Hepatic stellate cell (primary cell): ENCODE measurements at regions not wholly inside any gene's neighbourhood (a gene's known extent, or its start where the extent isn't known, plus 50 kb on each side); places are given as distances from the start of the nearest gene placed in this dataset.
"Not testable (repeated sequence)": the region's sequence is repeated elsewhere in the genome, so short reads cannot be mapped to it uniquely, and the experiment has no call there.

Experiments used
- DNase-seq: peaks from one replicate; pipeline ENCODE4 v3.0.0; 2011; ENCODE audit warnings: low spot score

DNA sequence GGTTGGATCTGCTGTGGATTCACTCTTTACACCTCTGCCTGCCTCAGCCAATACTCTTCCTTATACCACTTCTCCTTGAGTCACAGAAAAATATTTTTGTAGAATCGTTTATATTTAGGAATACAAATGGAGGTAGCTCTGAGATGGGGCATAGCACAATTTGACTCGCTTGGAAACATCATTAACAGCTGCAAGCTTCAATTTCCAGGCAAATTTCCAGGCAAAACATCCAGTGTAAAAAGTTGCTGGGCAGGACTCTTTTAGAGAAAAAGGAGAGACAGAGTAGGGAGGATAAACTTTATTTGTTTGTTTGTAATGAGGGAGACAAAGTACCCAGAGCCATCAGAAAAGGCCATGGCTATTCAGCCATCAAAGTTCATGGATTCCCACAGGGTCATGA is 74.4 kb upstream of the SOX11 start:
- DNase-seq, result no peak

DNA sequence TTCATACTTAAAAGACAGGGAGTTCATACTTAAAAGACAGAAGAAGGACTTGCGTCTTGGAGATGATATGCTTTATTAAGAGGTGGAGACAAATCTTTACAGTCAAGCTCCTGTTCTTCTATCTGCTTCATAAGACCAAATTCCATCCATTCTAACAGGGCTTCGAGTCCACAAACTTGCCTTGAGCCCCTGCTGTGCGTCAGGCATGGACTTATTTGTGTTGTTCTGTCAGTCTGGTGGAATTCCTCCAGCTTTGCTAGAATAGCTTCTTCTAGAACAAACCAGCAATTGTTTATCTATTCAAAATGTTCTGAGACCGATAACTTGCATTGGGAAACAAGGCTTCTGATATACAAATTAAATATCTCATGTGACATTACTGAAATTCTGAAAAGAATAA is 73.9 kb upstream of the SOX11 start:
- DNase-seq, result no peak

DNA sequence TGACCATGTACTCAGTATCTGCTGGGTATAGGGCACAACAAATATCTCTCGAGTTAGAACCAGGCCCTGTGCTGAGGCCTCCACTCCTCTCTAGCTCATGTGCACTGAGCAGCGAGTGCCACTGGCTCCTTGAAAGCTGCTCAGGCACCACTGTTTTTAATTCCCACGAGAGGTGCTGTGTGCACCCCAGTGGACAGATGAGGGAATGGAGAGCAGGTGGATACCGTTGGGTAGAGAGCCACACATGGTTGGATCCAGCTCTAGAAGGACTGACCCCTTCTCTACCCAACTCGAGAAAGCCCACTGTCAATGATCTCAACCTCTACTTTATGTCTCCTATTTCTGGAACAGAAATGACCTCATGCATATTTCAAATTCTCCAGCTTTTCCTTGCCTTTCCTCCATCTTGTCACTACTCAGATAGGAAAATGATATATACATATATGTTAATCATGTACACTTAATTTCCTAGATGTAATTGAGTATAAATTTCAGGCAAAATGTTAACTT is 66.6 kb upstream of the SOX11 start:
- not testable (repeated sequence) for DNase-seq

DNA sequence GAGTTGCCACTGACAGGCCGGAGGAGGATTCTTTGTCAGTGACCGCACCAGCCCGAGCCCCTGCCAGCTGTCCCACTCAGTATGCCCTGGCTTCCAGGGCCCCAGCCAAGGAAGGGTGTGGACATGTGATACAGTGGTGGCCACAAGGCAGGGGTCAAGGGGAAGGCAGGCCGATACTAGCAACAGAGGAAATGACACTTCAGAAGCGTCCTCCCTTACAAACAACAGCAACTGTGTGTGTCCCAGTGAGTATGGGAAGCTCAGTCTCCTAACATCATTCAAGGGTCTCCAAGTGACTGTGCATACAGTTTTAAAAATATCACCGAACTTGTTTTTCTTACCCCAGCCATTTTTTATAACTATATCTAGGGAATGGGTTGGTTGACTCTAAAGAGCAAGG is 63.7 kb upstream of the SOX11 start:
- not testable (repeated sequence) for DNase-seq

DNA sequence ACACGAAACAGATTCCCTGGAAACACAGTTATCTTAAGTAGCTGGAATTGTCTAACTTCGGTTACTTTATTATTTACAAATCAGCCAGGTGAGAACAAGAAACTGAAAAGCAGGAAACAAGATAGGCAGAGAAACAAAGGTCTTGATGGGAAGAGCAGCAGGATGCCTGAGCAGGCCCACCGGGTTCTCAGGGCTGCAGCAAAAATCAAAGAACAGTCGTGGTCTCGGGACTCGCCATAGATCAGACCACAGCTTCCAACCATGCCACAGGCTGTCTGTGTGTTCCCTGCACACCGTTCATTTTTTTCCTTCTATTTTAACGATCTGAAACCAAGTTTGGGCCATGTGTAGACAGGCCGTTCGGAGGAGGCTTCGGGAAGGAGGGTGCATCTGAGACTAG is 62.7 kb upstream of the SOX11 start:
- DNase-seq, result not testable (repeated sequence)

DNA sequence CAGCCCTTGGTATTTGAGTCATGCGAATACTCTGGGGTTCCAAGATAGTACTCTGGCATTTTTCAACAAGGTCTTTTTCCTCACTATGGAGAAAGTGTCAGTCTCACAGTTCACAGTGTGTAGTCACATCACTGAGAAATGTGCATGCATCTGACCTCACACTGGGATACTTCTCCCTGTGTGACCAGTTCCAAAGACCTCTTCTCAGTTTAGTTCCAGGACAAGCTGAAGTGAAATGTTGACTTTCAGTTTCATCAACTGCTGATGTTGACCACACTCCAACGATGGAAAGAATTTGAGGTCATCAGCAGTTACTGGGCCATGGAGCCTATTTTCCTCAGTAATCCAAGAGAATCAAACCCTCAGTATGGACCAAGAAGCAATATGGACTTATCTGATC is 55.1 kb upstream of the SOX11 start:
- DNase-seq, result not testable (repeated sequence)
